DOHH2 (cell line): ENCODE measurements at regions not wholly inside any gene's neighbourhood (a gene's known extent, or its start where the extent isn't known, plus 50 kb on each side); places are given as distances from the start of the nearest gene placed in this dataset.

ENCODE experiments used
- H3F3A ChIP-seq: fragments of 200-600 bp; sonication (generic), shearing (Covaris generic); 2 replicates; pipeline ENCODE4 v1.6.0; 2016; ENCODE audit warnings: antibody characterized with exemption, mild to moderate bottlenecking; ENCODE audit not compliant: control insufficient read depth, insufficient read depth
- H3K27ac ChIP-seq: fragments of 200-600 bp; sonication (generic); 2 replicates; pipeline ENCODE4 v1.5.1; 2014; ENCODE audit warnings: low read depth, mild to moderate bottlenecking, low read length, moderate library complexity
- H3K27me3 ChIP-seq: fragments of 200-600 bp; sonication (generic); 2 replicates; pipeline ENCODE4 v1.6.1; 2014; ENCODE audit warnings: mild to moderate bottlenecking, low read length, mixed read lengths; ENCODE audit not compliant: control insufficient read depth
- H3K36me3 ChIP-seq: fragments of 200-600 bp; sonication (generic); 2 replicates; pipeline ENCODE4 v1.6.1; 2014; ENCODE audit warnings: mild to moderate bottlenecking, low read length, moderate library complexity, mixed read lengths; ENCODE audit not compliant: control insufficient read depth
- H3K4me1 ChIP-seq: fragments of 200-600 bp; sonication (generic); 2 replicates; pipeline ENCODE4 v1.6.1; 2014; ENCODE audit warnings: mild to moderate bottlenecking, low read length, mixed read lengths; ENCODE audit not compliant: control insufficient read depth
- H3K4me2 ChIP-seq: fragments of 200-600 bp; sonication (generic); 2 replicates; pipeline ENCODE4 v1.6.0; 2014; ENCODE audit warnings: mild to moderate bottlenecking, low read length, moderate library complexity
- H3K4me3 ChIP-seq: fragments of 200-600 bp; sonication (generic); 2 replicates; pipeline ENCODE4 v1.5.1; 2014; ENCODE audit warnings: mild to moderate bottlenecking, low read length, mixed read lengths
- H3K79me2 ChIP-seq: fragments of 200-600 bp; sonication (generic); 2 replicates; pipeline ENCODE4 v1.6.1; 2014; ENCODE audit warnings: mild to moderate bottlenecking, low read length, mixed read lengths; ENCODE audit not compliant: control insufficient read depth
- H3K9me2 ChIP-seq: fragments of 200-600 bp; sonication (generic); replicated peaks from 2 replicates; pipeline ENCODE4 v1.6.1; 2014; ENCODE audit warnings: mild to moderate bottlenecking, low read length, mixed read lengths; ENCODE audit not compliant: control insufficient read depth
- H3K9me3 ChIP-seq: fragments of 200-600 bp; sonication (generic); 2 replicates; pipeline ENCODE4 v1.6.1; 2014; ENCODE audit warnings: antibody characterized with exemption, low read length, mixed read lengths; ENCODE audit not compliant: control insufficient read depth, insufficient read depth
- H4K20me1 ChIP-seq: fragments of 200-600 bp; sonication (generic); 2 replicates; pipeline ENCODE4 v1.6.0; 2014; ENCODE audit warnings: low read depth, mild to moderate bottlenecking, antibody characterized with exemption, low read length, moderate library complexity; ENCODE audit not compliant: control insufficient read depth, insufficient read depth
- CTCF ChIP-seq: fragments of 200-600 bp; sonication (generic); IDR thresholded peaks from one replicate; pipeline ENCODE4 v1.5.1; 2014; ENCODE audit warnings: antibody characterized with exemption, mild to moderate bottlenecking, low read depth, low read length; ENCODE audit not compliant: poor library complexity, severe bottlenecking
- EZH2phosphoT487 ChIP-seq: fragments of 200-600 bp; sonication (generic); IDR thresholded peaks from 2 replicates; pipeline ENCODE4 v1.6.1; 2017; ENCODE audit warnings: borderline replicate concordance, mild to moderate bottlenecking, antibody characterized with exemption, low read length, moderate library complexity, mixed read lengths

- Histone ChIP-seq H3K9me3 (no peaks in the 10 kb centered on the region), H3K79me2 (no peaks in the 10 kb centered on the region), H3K27ac (no peak overlapping the region), H3K4me2 (no peak overlapping the region), H3K4me3 (no peak overlapping the region), H3K9me2 (no peaks in the 10 kb centered on the region), H3K27me3 (peaks cover 8% of the 10 kb centered on the region; the same call in 1 of the 2 replicates), H3K36me3 (no peaks in the 10 kb centered on the region), H3F3A (no peaks in the 10 kb centered on the region), H4K20me1 (no peaks in the 10 kb centered on the region), H3K4me1 (no peaks in the 10 kb centered on the region)
- no peak for TF ChIP-seq CTCF
- TF ChIP-seq EZH2phosphoT487, result no peak
Measured at GRCh38 chr9:20209391-20210340, 412.6 kb downstream of the MLLT3 start.

GRCh38 chr9:20208961-20209371 is 413.3 kb downstream of the MLLT3 start:
- Histone ChIP-seq H3K4me2 (no peak overlapping the region), H4K20me1 (no peaks in the 10 kb centered on the region), H3K27ac (no peak overlapping the region), H3K36me3 (no peaks in the 10 kb centered on the region), H3K27me3 (peaks cover 8% of the 10 kb centered on the region; the same call in 1 of the 2 replicates), H3K4me3 (no peak overlapping the region), H3K4me1 (no peaks in the 10 kb centered on the region), H3K9me2 (no peaks in the 10 kb centered on the region), H3K79me2 (no peaks in the 10 kb centered on the region), H3K9me3 (no peaks in the 10 kb centered on the region), H3F3A (no peaks in the 10 kb centered on the region)
- TF ChIP-seq EZH2phosphoT487, result no peak
- no peak for TF ChIP-seq CTCF

GRCh38 chr9:20208226-20208625 is 414.1 kb downstream of the MLLT3 start:
- H3K9me2 ChIP-seq, result no peaks in the 10 kb centered on the region
- no peak overlapping the region for H3K4me2 ChIP-seq
- H3K36me3 ChIP-seq, result no peaks in the 10 kb centered on the region
- H3K79me2 ChIP-seq, result no peaks in the 10 kb centered on the region
- H3K27me3 ChIP-seq, result peaks cover 8% of the 10 kb centered on the region; the same call in 1 of the 2 replicates
- H3F3A ChIP-seq, result no peaks in the 10 kb centered on the region
- H4K20me1 ChIP-seq, result no peaks in the 10 kb centered on the region
- H3K9me3 ChIP-seq, result no peaks in the 10 kb centered on the region
- H3K27ac ChIP-seq, result no peak overlapping the region
- no peaks in the 10 kb centered on the region for H3K4me1 ChIP-seq
- no peak overlapping the region for H3K4me3 ChIP-seq
- no peak for TF ChIP-seq EZH2phosphoT487
- TF ChIP-seq CTCF, result no peak
